ENCODE measurements at regions not wholly inside any gene's neighbourhood (a gene's known extent, or its start where the extent isn't known, plus 50 kb on each side); places are given as distances from the start of the nearest gene placed in this dataset.
"Not testable (repeated sequence)": the region's sequence is repeated elsewhere in the genome, so short reads cannot be mapped to it uniquely, and the experiment has no call there.

DNA sequence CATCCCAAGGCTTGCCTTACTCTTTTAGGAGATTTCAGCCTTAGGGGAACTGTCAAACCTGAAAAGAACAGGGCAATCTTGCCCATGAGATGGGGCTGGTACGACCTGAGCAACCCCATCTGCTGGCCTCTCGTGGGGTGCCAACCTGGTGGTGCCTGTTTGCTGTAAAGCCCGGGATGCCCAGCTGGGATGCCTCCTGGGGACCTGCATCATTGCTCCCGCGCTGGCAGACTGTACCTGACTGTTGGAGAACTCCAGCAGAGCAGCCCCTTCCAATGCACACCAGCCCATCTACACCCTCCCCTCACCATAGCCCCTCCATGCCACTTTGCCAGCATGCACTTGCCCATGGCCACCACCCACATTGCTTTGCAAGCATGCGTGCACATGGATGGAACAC lies 335.7 kb downstream of the RPS29 start:
- ChIA-PET POLR2A (ENCODE audit: low non-redundant PET) (no interaction called here), CTCF (no interaction called here)
- no peak overlapping the region for H3K4me3 ChIP-seq (ENCODE audit: low read depth, low read length, poor library complexity, severe bottlenecking)
- intact Hi-C loops (cut with micrococcal nuclease; ENCODE audit: unreplicated experiment): no loop called here
- H3K36me3 ChIP-seq (ENCODE audit: insufficient read depth, low read length, poor library complexity, severe bottlenecking): no peaks in the 10 kb centered on the region
- no peaks in the 10 kb centered on the region for H3K4me1 ChIP-seq (ENCODE audit: insufficient read depth, low read length, poor library complexity, severe bottlenecking)
- H3K27me3 ChIP-seq (replicated peaks; ENCODE audit: insufficient read depth, low read depth, low read length, poor library complexity): no peaks in the 10 kb centered on the region
- no peaks in the 10 kb centered on the region for H3K9me3 ChIP-seq (ENCODE audit: low read depth, low read length, poor library complexity, severe bottlenecking)
- no peak for TF ChIP-seq EZH2 (IDR thresholded peaks at IDR 0.05; ENCODE audit: borderline replicate concordance, low read depth, low read length, poor library complexity, severe bottlenecking)
- TF ChIP-seq, protein P1, sequence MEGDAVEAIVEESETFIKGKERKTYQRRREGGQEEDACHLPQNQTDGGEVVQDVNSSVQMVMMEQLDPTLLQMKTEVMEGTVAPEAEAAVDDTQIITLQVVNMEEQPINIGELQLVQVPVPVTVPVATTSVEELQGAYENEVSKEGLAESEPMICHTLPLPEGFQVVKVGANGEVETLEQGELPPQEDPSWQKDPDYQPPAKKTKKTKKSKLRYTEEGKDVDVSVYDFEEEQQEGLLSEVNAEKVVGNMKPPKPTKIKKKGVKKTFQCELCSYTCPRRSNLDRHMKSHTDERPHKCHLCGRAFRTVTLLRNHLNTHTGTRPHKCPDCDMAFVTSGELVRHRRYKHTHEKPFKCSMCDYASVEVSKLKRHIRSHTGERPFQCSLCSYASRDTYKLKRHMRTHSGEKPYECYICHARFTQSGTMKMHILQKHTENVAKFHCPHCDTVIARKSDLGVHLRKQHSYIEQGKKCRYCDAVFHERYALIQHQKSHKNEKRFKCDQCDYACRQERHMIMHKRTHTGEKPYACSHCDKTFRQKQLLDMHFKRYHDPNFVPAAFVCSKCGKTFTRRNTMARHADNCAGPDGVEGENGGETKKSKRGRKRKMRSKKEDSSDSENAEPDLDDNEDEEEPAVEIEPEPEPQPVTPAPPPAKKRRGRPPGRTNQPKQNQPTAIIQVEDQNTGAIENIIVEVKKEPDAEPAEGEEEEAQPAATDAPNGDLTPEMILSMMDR (conservative IDR thresholded peaks at IDR 0.05; ENCODE audit: low read depth, low read length): no peak
- no TSS peak for BruUV-seq (replicated peaks)
- DNase-seq (ENCODE audit: low spot score): no peak
- H3K27ac ChIP-seq (ENCODE audit: low read depth, low read length, poor library complexity, severe bottlenecking): no peak overlapping the region

DNA sequence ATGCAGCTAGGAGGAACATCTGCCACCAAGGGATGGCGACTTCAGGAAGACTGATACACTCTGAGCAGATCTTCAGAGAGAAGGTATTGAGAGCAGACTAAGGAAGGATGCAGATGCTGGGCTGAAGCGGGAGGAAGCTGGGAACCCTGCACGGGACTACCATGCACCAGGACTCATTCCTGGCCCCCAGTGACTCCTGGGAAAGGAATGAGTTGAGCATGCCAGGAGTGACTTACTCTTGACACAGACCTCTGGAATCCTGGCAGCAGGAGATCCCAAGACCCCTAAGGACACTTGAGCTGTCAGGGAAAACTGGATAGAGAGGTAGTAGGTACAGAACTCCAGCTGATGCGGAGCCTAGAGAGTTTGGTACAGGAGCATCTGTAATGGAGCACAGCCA lies 336.1 kb downstream of the RPS29 start:
- H3K4me1 ChIP-seq (ENCODE audit: insufficient read depth, low read length, poor library complexity, severe bottlenecking): no peaks in the 10 kb centered on the region
- TF ChIP-seq EZH2 (IDR thresholded peaks at IDR 0.05; ENCODE audit: borderline replicate concordance, low read depth, low read length, poor library complexity, severe bottlenecking): no peak
- TF ChIP-seq, protein P1 (conservative IDR thresholded peaks at IDR 0.05; ENCODE audit: low read depth, low read length): no peak
- no peaks in the 10 kb centered on the region for H3K9me3 ChIP-seq (ENCODE audit: low read depth, low read length, poor library complexity, severe bottlenecking)
- POLR2A ChIA-PET (ENCODE audit: low non-redundant PET): no interaction called here
- H3K36me3 ChIP-seq (ENCODE audit: insufficient read depth, low read length, poor library complexity, severe bottlenecking): no peaks in the 10 kb centered on the region
- no peak for DNase-seq (ENCODE audit: low spot score)
- BruUV-seq (replicated peaks): no TSS peak
- CTCF ChIA-PET: no interaction called here
- no peaks in the 10 kb centered on the region for H3K27me3 ChIP-seq (replicated peaks; ENCODE audit: insufficient read depth, low read depth, low read length, poor library complexity)
- no peak overlapping the region for H3K27ac ChIP-seq (ENCODE audit: low read depth, low read length, poor library complexity, severe bottlenecking)
- intact Hi-C loops (cut with micrococcal nuclease; ENCODE audit: unreplicated experiment): no loop called here
- no peak overlapping the region for H3K4me3 ChIP-seq (ENCODE audit: low read depth, low read length, poor library complexity, severe bottlenecking)

DNA sequence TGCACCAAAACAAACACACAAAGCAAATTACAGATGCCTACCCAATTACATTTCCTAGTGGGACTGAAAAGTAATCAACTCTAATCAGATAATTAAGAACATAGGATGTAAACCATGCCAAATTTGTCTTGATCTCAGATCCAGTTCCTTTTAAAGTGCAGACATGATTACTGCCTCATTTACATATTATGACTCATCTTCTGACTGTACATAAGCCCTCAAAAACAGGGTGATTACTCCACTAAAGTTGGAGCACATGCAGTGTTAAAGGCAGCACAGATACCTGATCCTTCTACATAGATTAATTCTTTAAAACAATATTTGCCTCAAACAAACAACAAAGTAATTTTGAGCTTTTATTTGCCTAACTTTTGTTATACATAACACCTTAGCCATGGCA lies 337.2 kb downstream of the RPS29 start:
- no TSS peak for BruUV-seq (replicated peaks)
- Histone ChIP-seq H3K27me3 (replicated peaks; ENCODE audit: insufficient read depth, low read depth, low read length, poor library complexity) (no peaks in the 10 kb centered on the region), H3K4me3 (ENCODE audit: low read depth, low read length, poor library complexity, severe bottlenecking) (no peak overlapping the region), H3K4me1 (ENCODE audit: insufficient read depth, low read length, poor library complexity, severe bottlenecking) (no peaks in the 10 kb centered on the region), H3K9me3 (ENCODE audit: low read depth, low read length, poor library complexity, severe bottlenecking) (no peaks in the 10 kb centered on the region), H3K36me3 (ENCODE audit: insufficient read depth, low read length, poor library complexity, severe bottlenecking) (no peaks in the 10 kb centered on the region), H3K27ac (ENCODE audit: low read depth, low read length, poor library complexity, severe bottlenecking) (no peak overlapping the region)
- peak; percentile 44 for DNase-seq (ENCODE audit: low spot score)
- intact Hi-C loops (cut with micrococcal nuclease; ENCODE audit: unreplicated experiment): no loop called here
- TF ChIP-seq, protein P1 (conservative IDR thresholded peaks at IDR 0.05; ENCODE audit: low read depth, low read length): no peak
- no peak for TF ChIP-seq EZH2 (IDR thresholded peaks at IDR 0.05; ENCODE audit: borderline replicate concordance, low read depth, low read length, poor library complexity, severe bottlenecking)
- ChIA-PET POLR2A (ENCODE audit: low non-redundant PET) (no interaction called here), CTCF (no interaction called here)

DNA sequence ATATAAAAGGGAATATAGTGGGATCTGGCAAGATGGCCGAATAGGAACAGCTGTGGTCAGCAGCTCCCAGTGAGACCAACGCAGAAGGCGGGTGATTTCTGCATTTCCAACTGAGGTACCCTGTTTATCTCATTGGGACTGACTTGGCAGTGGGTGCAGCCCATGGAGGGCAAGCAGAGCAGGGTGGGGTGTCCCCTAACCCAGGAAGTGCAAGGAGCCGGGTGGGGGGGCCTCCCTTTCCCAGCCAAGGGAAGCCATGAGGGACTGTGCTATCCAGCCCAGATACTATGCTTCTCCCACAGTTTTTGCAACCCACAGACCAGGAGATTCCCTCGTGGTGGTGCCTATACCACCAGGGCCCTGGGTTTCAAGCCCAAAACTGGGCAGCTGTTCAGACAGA lies 342.4 kb downstream of the RPS29 start:
- H3K4me3 ChIP-seq (ENCODE audit: low read depth, low read length, poor library complexity, severe bottlenecking); H3K9me3 ChIP-seq (ENCODE audit: low read depth, low read length, poor library complexity, severe bottlenecking); POLR2A ChIA-PET (ENCODE audit: low non-redundant PET); DNase-seq (ENCODE audit: low spot score); H3K27me3 ChIP-seq (replicated peaks; ENCODE audit: insufficient read depth, low read depth, low read length, poor library complexity); BruUV-seq (replicated peaks); intact Hi-C loops (cut with micrococcal nuclease; ENCODE audit: unreplicated experiment); H3K27ac ChIP-seq (ENCODE audit: low read depth, low read length, poor library complexity, severe bottlenecking); H3K4me1 ChIP-seq (ENCODE audit: insufficient read depth, low read length, poor library complexity, severe bottlenecking); CTCF ChIA-PET; H3K36me3 ChIP-seq (ENCODE audit: insufficient read depth, low read length, poor library complexity, severe bottlenecking): not testable (repeated sequence)
